Dendritic cell treated with granulocyte-macrophage colony-stimulating factor and Interleukin-4, amounts not matched to agents 40 ng/mL and 50 ng/mL, for 4 days (primary cell): ENCODE measurements at regions not wholly inside any gene's neighbourhood (a gene's known extent, or its start where the extent isn't known, plus 50 kb on each side); places are given as distances from the start of the nearest gene placed in this dataset.
"Not testable (repeated sequence)": the region's sequence is repeated elsewhere in the genome, so short reads cannot be mapped to it uniquely, and the experiment has no call there.

Source experiments
- H3K27ac Mint-ChIP-seq: one replicate; pipeline ENCODE4 v1.8.0; 2022; ENCODE audit warnings: mild to moderate bottlenecking, mixed read lengths
- H3K27me3 Mint-ChIP-seq: one replicate; pipeline ENCODE4 v1.8.0; 2022; ENCODE audit warnings: mild to moderate bottlenecking, mixed read lengths
- H3K36me3 Mint-ChIP-seq: one replicate; pipeline ENCODE4 v1.8.0; 2022; ENCODE audit warnings: low read depth, mixed read lengths
- H3K4me1 Mint-ChIP-seq: one replicate; pipeline ENCODE4 v1.8.0; 2022; ENCODE audit warnings: low read depth, mixed read lengths
- H3K4me3 Mint-ChIP-seq: one replicate; pipeline ENCODE4 v1.8.0; 2022; ENCODE audit warnings: mild to moderate bottlenecking, moderate library complexity, mixed read lengths
- H3K9me3 Mint-ChIP-seq: one replicate; pipeline ENCODE4 v1.8.0; 2022; ENCODE audit warnings: mixed read lengths
- intact Hi-C: fragments of 100-400 bp; cut with micrococcal nuclease; formaldehyde crosslinking; loops from one replicate; pipeline ENCODE4 v1.15.0; 2022

DNA sequence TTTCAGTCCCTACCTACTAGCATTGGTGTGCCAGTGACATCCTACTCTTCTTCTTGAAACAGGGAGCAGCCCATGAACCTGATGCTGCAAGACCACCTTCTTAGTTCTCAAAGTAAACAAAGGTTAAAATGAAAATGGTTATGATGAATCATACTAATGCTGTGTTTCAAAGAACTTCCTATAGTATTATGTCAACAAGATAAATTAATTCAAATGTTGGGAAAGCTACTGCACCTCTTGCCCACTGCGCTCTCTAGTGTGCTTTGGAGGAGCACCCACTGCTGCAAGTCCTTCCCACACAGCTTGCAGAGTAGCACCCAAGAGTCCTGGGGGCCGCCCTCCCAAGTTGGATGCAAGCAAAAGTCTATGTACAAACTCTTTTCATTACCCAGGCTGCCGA, 81.1 kb downstream of the CD200R1L start:
- intact Hi-C loops: loop anchor here (5.0 kb wide), 2 partner anchors 47 to 92 kb away; no protein-coding TSS in a partner anchor
- Mint-ChIP-seq H3K4me1 (peaks cover 75% of the 10 kb centered on the region), H3K9me3 (peaks cover 2% of the 10 kb centered on the region), H3K27me3 (no peaks in the 10 kb centered on the region), H3K36me3 (no peaks in the 10 kb centered on the region), H3K4me3 (no peak overlapping the region), H3K27ac (peak overlapping the region; percentile 92)

DNA sequence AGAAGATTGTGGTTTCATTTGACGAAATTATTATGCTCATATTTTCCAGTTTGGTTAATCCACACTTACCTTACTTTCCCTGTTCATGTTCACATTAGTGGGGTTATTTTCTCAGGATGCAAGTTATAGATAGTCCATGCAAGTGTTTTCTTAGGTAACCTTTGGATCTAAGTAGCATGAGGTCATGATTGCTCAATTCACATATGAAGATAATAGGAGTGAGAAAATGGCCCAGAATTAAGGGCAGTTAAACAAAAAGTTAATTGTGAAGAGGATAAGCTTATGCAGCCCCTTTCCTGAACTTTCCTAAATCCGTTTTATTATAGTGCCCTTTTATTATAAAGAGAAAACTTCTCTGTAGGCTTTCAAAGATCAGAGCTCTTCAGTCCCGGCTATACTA, 83.4 kb downstream of the CD200R1L start:
- intact Hi-C loops: no loop called here
- Mint-ChIP-seq H3K27ac (no peak overlapping the region), H3K36me3 (no peaks in the 10 kb centered on the region), H3K9me3 (peaks cover 10% of the 10 kb centered on the region), H3K4me1 (peaks cover 60% of the 10 kb centered on the region), H3K27me3 (no peaks in the 10 kb centered on the region), H3K4me3 (no peak overlapping the region)

DNA sequence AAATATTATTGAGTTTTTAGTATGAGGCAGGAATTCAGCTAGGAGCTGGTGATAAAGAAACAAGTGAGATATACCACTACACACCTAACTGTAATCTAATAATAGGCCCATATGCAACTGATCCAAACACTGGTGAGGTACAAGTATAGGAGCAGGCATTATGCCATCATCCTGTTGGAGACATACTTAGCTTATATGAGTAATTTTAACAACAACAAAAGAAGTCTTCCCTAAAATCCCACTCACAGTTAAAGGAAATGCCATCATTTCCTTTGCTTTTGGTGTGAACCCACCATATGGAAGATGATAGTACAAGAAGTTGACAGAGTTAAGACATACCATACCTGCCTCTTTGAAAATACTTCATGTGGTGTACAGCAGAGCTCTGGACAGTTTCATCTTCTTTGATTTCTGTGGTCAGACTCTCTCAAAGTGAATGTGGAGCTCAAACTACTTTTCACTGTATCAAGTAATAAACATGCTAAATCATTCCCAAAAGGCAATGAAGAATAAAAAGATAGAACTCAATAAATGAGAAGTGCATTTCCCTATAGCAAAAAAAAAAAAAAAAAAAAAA, 85.5 kb downstream of the CD200R1L start:
- Mint-ChIP-seq H3K27ac (no peak overlapping the region), H3K4me3 (no peak overlapping the region), H3K9me3 (peaks cover 16% of the 10 kb centered on the region), H3K4me1 (peaks cover 41% of the 10 kb centered on the region), H3K36me3 (no peaks in the 10 kb centered on the region), H3K27me3 (no peaks in the 10 kb centered on the region)
- intact Hi-C loops: no loop called here

DNA sequence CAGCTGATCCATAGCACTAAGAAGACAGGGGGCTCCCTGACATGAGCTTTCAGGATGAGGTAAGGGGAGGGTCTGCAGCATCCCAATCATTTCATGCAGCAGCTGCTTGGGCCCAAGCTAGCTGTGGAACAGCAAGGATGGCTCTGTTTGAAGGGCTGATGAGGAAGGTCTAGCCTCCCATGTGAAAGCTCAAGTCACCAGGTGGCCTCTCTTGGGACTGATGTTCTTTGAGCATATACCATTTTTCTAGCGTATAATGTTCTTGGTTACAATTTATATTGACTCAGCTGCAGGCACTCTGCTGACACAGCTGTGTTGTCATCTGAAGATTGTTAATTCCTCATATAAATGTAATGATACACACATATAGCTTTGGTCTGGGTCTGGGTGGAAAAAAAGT, 87.0 kb downstream of the CD200R1L start:
- H3K4me1 Mint-ChIP-seq: peaks cover 33% of the 10 kb centered on the region
- H3K27ac Mint-ChIP-seq: peak overlapping the region; percentile 31
- H3K9me3 Mint-ChIP-seq: peaks cover 18% of the 10 kb centered on the region
- intact Hi-C loops: no loop called here
- no peaks in the 10 kb centered on the region for H3K27me3 Mint-ChIP-seq
- no peaks in the 10 kb centered on the region for H3K36me3 Mint-ChIP-seq
- no peak overlapping the region for H3K4me3 Mint-ChIP-seq

DNA sequence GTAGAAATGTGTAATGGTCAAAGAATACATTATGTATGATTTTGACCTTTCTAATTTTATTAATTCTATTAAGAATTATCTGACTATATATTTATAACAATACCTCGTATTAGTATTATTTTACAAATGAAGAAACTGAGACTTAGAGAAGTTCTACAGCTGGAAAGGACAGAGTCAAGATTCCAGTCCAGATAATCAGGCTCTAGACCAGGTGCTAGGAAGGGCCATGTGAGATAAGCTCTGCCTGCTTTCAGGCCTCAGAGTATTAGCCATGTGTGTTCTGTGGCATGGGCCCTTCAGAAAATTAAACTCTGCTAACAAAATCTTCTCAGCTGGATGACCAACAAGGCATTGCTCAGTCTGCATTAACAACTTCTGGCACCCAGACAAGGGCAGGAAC, 87.5 kb downstream of the CD200R1L start:
- H3K4me3 Mint-ChIP-seq: no peak overlapping the region
- H3K27ac Mint-ChIP-seq: no peak overlapping the region
- intact Hi-C loops: no loop called here
- peaks cover 33% of the 10 kb centered on the region for H3K4me1 Mint-ChIP-seq
- peaks cover 18% of the 10 kb centered on the region for H3K9me3 Mint-ChIP-seq
- H3K27me3 Mint-ChIP-seq: no peaks in the 10 kb centered on the region
- H3K36me3 Mint-ChIP-seq: no peaks in the 10 kb centered on the region

DNA sequence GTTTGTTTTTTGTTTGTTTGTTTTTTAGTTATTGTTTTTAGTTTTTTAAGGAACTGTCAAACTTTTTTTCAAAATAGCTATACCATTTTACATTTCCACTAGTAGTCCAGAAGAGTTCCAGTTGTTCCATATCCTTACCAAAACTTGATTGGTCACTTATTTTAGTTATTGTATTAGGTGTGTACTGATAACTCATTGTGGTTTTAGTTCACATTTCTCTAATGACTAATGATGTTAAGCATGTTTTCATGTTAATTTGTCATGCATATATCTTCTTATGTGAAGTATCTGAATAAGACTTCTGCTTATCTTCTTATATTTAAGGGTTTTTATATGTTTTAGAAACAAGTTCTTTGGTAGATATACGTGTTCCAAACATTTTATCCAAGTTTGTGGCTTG, 89.5 kb downstream of the CD200R1L start:
- no peaks in the 10 kb centered on the region for H3K27me3 Mint-ChIP-seq
- H3K4me1 Mint-ChIP-seq: peaks cover 31% of the 10 kb centered on the region
- intact Hi-C loops: no loop called here
- H3K27ac Mint-ChIP-seq: no peak overlapping the region
- H3K9me3 Mint-ChIP-seq: peaks cover 18% of the 10 kb centered on the region
- H3K4me3 Mint-ChIP-seq: no peak overlapping the region
- no peaks in the 10 kb centered on the region for H3K36me3 Mint-ChIP-seq

DNA sequence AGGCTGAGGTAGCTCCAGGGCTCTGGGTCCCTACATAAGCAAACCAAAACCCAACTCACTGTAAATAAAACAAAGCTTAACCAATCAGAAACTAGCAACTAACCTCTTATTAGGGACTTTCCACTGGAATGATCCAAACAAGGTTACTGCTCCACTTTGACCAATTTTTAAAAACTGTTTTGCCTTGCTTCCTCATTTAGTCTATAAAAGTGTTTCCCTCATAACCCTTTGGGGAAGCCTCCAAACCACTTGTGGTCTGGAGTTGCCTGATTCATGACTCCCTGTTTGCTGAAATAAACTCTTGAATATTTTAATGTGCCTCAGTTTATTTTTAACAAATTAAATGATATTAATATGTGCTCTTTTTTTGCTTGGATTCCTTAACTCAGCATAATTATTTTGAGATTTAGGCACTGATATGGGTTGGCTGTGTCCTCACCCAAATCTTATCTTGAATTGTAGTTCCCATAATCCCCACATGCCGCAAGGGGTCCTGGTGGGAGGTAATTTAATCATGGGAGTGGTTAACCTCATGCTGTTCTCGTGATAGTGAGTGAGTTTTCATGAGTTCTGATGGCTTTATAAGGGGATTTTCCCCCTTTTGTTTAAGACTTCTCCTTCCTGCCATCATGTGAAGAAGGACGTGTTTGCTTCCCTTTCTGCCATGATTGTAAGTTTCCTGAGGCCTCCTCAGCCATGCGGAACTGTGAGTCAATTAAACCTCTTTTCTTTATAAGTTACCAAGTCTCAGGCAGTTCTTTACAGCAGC, 90.6 kb downstream of the CD200R1L start:
- Mint-ChIP-seq H3K9me3 (peaks cover 18% of the 10 kb centered on the region), H3K27ac (no peak overlapping the region), H3K27me3 (no peaks in the 10 kb centered on the region), H3K36me3 (no peaks in the 10 kb centered on the region), H3K4me1 (peaks cover 28% of the 10 kb centered on the region), H3K4me3 (no peak overlapping the region)
- intact Hi-C loops: no loop called here

DNA sequence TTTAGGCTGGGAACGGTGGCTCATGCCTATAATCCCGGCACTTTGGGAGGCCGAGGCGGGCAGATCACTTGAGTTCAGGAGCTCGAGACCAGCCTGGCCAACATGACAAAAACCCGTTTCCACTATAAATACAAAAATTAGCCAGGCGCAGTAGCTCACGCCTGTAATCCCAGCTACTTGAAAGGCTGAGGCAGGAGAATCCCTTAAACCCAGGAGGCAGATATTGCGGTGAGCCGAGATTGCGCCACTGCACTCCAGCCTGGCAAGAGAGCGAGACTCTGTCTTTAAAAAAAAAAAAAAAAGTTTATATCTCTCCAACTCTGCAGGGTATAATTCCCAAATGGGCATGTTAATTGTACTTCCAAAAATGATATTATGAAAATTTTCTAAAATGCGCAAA, 91.6 kb downstream of the CD200R1L start:
- H3K27me3 Mint-ChIP-seq, H3K36me3 Mint-ChIP-seq, H3K4me3 Mint-ChIP-seq, H3K27ac Mint-ChIP-seq, intact Hi-C loops: not testable (repeated sequence)
- H3K4me1 Mint-ChIP-seq: peaks cover 18% of the 10 kb centered on the region
- peaks cover 11% of the 10 kb centered on the region for H3K9me3 Mint-ChIP-seq

DNA sequence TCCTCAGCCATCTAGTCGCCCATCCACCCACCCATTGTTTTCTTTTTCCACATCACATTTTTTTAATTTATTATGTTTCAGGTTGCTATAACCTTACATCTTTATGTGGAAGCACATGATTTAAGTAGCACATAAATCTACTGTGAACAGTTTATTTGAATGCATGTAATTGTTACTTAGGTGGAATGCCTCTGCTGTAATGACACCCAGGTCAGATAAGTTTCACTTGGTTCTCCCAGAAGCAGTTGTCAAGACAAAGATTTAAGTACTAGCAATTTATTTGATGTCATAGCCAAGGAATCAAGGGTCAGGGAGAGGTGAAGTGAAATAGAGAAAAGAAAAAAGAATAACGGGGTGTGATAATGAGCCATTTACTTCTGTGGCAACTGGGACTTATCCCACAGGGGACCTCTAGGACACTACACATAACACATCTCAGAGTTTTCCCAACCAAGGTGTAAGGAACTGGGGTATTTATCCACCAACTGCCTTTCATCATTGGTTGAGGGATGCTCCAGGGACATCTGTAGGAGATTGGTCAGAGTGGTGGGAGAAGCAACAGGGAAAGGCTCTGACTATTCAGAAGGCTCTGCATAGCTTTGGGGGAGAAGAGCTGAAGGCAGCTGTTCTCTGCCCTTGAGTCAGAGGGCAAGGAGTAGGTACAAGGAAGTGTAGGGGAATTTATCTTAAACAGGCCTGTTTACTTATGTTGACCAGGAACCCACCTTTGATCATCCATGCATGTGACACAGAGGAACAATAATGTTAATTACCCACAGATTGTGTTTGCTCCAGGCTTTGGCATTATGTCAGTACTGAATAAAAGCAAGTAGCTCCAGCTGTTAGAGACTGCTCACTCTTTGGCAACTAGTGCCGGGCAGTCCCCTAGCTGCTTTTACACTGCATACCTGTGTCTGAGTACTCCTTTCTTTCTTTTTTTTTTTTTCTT, 94.8 kb downstream of the CD200R1L start:
- peaks cover 8% of the 10 kb centered on the region for H3K9me3 Mint-ChIP-seq
- peak overlapping the region; percentile 47 for H3K27ac Mint-ChIP-seq
- peaks cover 22% of the 10 kb centered on the region for H3K4me1 Mint-ChIP-seq
- intact Hi-C loops: no loop called here
- no peaks in the 10 kb centered on the region for H3K27me3 Mint-ChIP-seq
- H3K4me3 Mint-ChIP-seq: no peak overlapping the region
- H3K36me3 Mint-ChIP-seq: no peaks in the 10 kb centered on the region

DNA sequence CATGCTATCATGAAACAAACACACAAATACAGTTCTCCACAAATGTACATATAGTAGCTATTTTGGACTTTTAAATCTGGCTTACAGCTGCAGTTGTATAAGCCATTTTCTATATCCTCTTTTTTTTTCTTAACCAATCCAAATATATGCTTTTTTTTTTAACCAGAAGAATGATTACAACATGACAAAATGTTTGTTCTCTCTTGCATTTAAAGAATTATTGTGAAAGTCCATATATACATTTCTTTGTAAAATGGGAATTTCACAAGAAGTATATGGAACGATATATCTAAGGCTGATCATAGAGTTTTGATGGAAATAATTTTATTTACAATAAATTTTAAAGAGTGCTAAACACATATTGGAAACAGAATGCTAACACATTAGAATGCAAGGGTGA, 95.6 kb downstream of the CD200R1L start:
- Mint-ChIP-seq H3K9me3 (peaks cover under 1% of the 10 kb centered on the region), H3K4me1 (peaks cover 22% of the 10 kb centered on the region), H3K27ac (no peak overlapping the region), H3K36me3 (no peaks in the 10 kb centered on the region), H3K4me3 (no peak overlapping the region), H3K27me3 (no peaks in the 10 kb centered on the region)
- intact Hi-C loops: no loop called here

DNA sequence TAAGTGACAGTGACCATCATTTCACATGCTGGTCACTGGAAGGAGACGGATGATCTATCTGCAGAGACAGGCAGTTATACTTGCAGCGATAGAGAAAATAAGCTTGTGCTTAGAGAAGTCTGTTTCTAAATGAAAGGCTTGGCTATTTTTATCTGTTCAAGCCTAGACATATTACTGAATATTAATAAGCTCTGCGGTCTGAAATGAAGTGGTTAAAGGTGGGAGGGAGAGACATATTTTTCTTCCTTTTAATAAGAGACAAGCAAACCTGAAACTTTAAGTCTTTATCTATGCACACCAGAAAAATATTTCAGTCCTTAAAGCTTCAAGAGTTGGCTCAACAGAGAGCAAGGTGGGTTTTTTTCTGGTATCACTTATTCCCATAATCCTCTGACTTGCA, 99.0 kb downstream of the CD200R1L start:
- H3K36me3 Mint-ChIP-seq: no peaks in the 10 kb centered on the region
- H3K4me1 Mint-ChIP-seq: peaks cover 29% of the 10 kb centered on the region
- H3K27ac Mint-ChIP-seq: no peak overlapping the region
- H3K27me3 Mint-ChIP-seq: no peaks in the 10 kb centered on the region
- H3K4me3 Mint-ChIP-seq: no peak overlapping the region
- intact Hi-C loops: no loop called here
- no peaks in the 10 kb centered on the region for H3K9me3 Mint-ChIP-seq

DNA sequence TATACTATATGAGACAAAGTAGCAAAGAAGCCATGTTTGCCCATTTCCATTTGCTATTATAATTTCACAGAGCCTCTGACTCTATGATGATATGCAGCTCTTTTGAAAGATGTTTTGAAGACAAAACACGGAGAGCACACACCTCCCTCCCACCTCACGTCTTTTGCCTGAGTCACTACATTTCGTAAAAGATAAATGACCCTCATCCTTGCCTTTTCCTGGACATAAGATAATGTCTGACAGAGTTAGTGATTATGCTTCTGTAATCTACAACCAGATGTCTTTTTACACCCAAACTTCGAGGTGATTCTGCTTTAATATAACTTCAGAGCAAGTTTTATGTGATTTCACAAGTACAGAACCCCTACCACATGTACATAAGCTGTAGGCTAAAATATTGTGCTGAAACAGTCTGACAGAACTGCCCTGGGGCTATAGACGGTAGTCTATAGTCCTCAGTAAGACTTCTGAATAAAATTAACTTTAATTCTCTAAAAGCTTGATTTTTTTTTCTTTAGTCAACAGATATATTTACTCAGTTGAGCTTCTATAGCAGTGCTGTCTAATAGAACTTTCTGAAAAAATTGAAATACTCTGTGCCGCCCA, 99.9 kb downstream of the CD200R1L start:
- Mint-ChIP-seq H3K4me3 (no peak overlapping the region), H3K9me3 (no peaks in the 10 kb centered on the region), H3K27me3 (no peaks in the 10 kb centered on the region), H3K36me3 (no peaks in the 10 kb centered on the region), H3K4me1 (peaks cover 26% of the 10 kb centered on the region), H3K27ac (no peak overlapping the region)
- intact Hi-C loops: no loop called here

DNA sequence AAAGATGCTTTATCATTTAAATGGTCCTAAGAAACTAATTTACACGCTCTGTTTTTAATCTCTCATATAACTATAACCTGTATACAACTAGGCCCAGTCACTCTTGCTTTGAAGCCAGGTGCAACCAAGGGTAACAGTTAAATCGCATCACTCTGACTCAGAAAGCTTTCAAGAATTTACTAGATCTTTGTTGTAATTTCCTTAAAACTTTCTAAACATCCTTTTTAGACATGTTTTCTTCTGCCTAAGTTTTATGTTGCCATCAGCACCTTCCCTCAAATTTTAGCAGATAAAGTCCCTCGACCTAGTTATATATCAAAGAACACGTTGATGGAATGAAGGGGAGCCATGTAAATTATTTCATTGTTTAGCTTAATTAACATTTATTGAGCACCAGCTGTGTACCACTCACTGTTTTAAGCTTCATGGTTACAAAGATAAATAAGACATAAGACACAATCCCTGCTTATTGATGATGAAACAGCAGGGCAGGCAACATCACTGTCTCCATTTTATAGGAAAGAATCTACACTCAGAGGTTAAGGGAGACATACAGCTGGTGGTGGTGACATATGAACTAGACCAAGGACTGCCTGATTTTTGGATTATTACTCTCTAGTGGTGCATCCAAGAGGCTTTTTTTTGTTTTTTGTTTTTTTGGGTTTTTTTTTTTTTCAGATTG, 101.0 kb downstream of the CD200R1L start:
- no peaks in the 10 kb centered on the region for H3K9me3 Mint-ChIP-seq
- H3K27me3 Mint-ChIP-seq: no peaks in the 10 kb centered on the region
- H3K27ac Mint-ChIP-seq: no peak overlapping the region
- H3K4me1 Mint-ChIP-seq: peaks cover 30% of the 10 kb centered on the region
- H3K4me3 Mint-ChIP-seq: no peak overlapping the region
- intact Hi-C loops: no loop called here
- no peaks in the 10 kb centered on the region for H3K36me3 Mint-ChIP-seq
